ENCODE measurements at regions not wholly inside any gene's neighbourhood (a gene's known extent, or its start where the extent isn't known, plus 50 kb on each side); places are given as distances from the start of the nearest gene placed in this dataset.

- ATAC-seq (no peak), DNase-seq (ENCODE audit: low read depth, low spot score) (no peak), FAIRE-seq (no peak)
- H3K9ac ChIP-seq (ENCODE audit: control insufficient read depth, insufficient read depth, low read length): no peak overlapping the region
- H3K36me3 ChIP-seq (ENCODE audit: control insufficient read depth in 2 of 2, insufficient read depth in 2 of 2, low read length in 1 of 2): no peaks in the 10 kb centered on the region
- H3K4me1 ChIP-seq (ENCODE audit: control insufficient read depth, insufficient read depth, low read length): no peaks in the 10 kb centered on the region
- no peaks in the 10 kb centered on the region for H3K27me3 ChIP-seq (replicated peaks in 1 of 2; ENCODE audit: control insufficient read depth in 2 of 2, insufficient read depth in 2 of 2, low read length in 1 of 2)
- H4K20me1 ChIP-seq (ENCODE audit: control insufficient read depth, insufficient read depth): no peaks in the 10 kb centered on the region
- H3K9me3 ChIP-seq (replicated peaks; ENCODE audit: control insufficient read depth, insufficient read depth, low read length): no peaks in the 10 kb centered on the region
- CTCF ChIA-PET: no interaction called here
- in situ Hi-C loops (cut with MboI): no loop called here
- SMC1A ChIA-PET (ENCODE audit: uncharacterized antibody, unreplicated experiment): interaction anchor here (1.3 kb wide), 1 partner anchor 13 kb away, joined by 3 read pairs; no protein-coding TSS in a partner anchor
- no peak overlapping the region for H2AFZ ChIP-seq (ENCODE audit: control insufficient read depth, low read depth, low read length)
- POLR2A ChIA-PET: no interaction called here
- no peak overlapping the region for H3K4me3 ChIP-seq
- RAD21 ChIA-PET (ENCODE audit: unreplicated experiment): no interaction called here
- intact Hi-C loops (cut with micrococcal nuclease; ENCODE audit: unreplicated experiment): no loop called here
- no TSS peak for BruUV-seq (replicated peaks)
- no peak overlapping the region for H3K27ac ChIP-seq (ENCODE audit: control insufficient read depth, insufficient read depth)
- H3K79me2 ChIP-seq (ENCODE audit: control insufficient read depth, insufficient read depth, low read length): no peaks in the 10 kb centered on the region
- TF ChIP-seq IKZF1 (conservative IDR thresholded peaks at IDR 0.05): no peak
- TF ChIP-seq CBX5 (IDR thresholded peaks at IDR 0.05; ENCODE audit: low read depth): no peak
- TF ChIP-seq YY1 (IDR thresholded peaks at IDR 0.05; ENCODE audit: low read depth, low read length): no peak
- TF ChIP-seq SMC3 (IDR thresholded peaks at IDR 0.05; ENCODE audit: borderline replicate concordance, low read length): no peak
- TF ChIP-seq RB1 (IDR thresholded peaks at IDR 0.05; ENCODE audit: borderline replicate concordance): no peak
- TF ChIP-seq SUPT20H (IDR thresholded peaks at IDR 0.05; ENCODE audit: borderline replicate concordance, control insufficient read depth, low read depth, low read length): no peak
- no peak for TF ChIP-seq E2F4 (IDR thresholded peaks at IDR 0.05; ENCODE audit: low read depth, low read length)
- H3K4me2 ChIP-seq (ENCODE audit: control insufficient read depth, insufficient read depth): no peak overlapping the region
These were observed 2889.6 kb upstream of the PCDH20 start for GRCh38 chr13:64305246-64305645.

- in situ Hi-C loops (cut with MboI): no loop called here
- no peaks in the 10 kb centered on the region for H3K79me2 ChIP-seq (ENCODE audit: control insufficient read depth, insufficient read depth, low read length)
- POLR2A ChIA-PET: no interaction called here
- no peaks in the 10 kb centered on the region for H3K27me3 ChIP-seq (replicated peaks in 1 of 2; ENCODE audit: control insufficient read depth in 2 of 2, insufficient read depth in 2 of 2, low read length in 1 of 2)
- FAIRE-seq (no peak), ATAC-seq (no peak), DNase-seq (ENCODE audit: low read depth, low spot score) (no peak)
- no peaks in the 10 kb centered on the region for H3K9me3 ChIP-seq (replicated peaks; ENCODE audit: control insufficient read depth, insufficient read depth, low read length)
- CTCF ChIA-PET: no interaction called here
- H3K4me3 ChIP-seq: no peak overlapping the region
- intact Hi-C loops (cut with micrococcal nuclease; ENCODE audit: unreplicated experiment): no loop called here
- no peak overlapping the region for H3K9ac ChIP-seq (ENCODE audit: control insufficient read depth, insufficient read depth, low read length)
- no peaks in the 10 kb centered on the region for H3K36me3 ChIP-seq (ENCODE audit: control insufficient read depth in 2 of 2, insufficient read depth in 2 of 2, low read length in 1 of 2)
- RAD21 ChIA-PET (ENCODE audit: unreplicated experiment): no interaction called here
- no peaks in the 10 kb centered on the region for H4K20me1 ChIP-seq (ENCODE audit: control insufficient read depth, insufficient read depth)
- no peak overlapping the region for H3K4me2 ChIP-seq (ENCODE audit: control insufficient read depth, insufficient read depth)
- BruUV-seq (replicated peaks): no TSS peak
- SMC1A ChIA-PET (ENCODE audit: uncharacterized antibody, unreplicated experiment): interaction anchor here (0.5 kb wide), 1 partner anchor 10 kb away, joined by 3 read pairs; no protein-coding TSS in a partner anchor
- no peak overlapping the region for H3K27ac ChIP-seq (ENCODE audit: control insufficient read depth, insufficient read depth)
- H3K4me1 ChIP-seq (ENCODE audit: control insufficient read depth, insufficient read depth, low read length): no peaks in the 10 kb centered on the region
- H2AFZ ChIP-seq (ENCODE audit: control insufficient read depth, low read depth, low read length): no peak overlapping the region
- TF ChIP-seq KLF5 (IDR thresholded peaks at IDR 0.05; ENCODE audit: partially characterized antibody) (no peak), ZBTB11 (CRISPR knock-in tag; IDR thresholded peaks at IDR 0.05) (no peak), STAT3 (IDR thresholded peaks at IDR 0.05; ENCODE audit: low read depth, low read length) (no peak), CEBPZ (IDR thresholded peaks at IDR 0.05; ENCODE audit: low read depth, low read length) (no peak), NFIC (IDR thresholded peaks at IDR 0.05; ENCODE audit: low read depth, low read length) (no peak), TARDBP (IDR thresholded peaks at IDR 0.05; ENCODE audit: borderline replicate concordance) (no peak)
These were observed 2884.6 kb upstream of the PCDH20 start for GRCh38 chr13:64300239-64300638.
